SK-N-SH treated with all-trans-retinoic acid at 6 μM for 48 hours (cell line): ENCODE measurements at regions not wholly inside any gene's neighbourhood (a gene's known extent, or its start where the extent isn't known, plus 50 kb on each side); places are given as distances from the start of the nearest gene placed in this dataset.

Source experiments
- BACH2 ChIP-seq: fragments of 250-450 bp; sonication (Bioruptor Pico); IDR thresholded peaks from 2 replicates; pipeline ENCODE4 v1.9.0; 2021; ENCODE audit warnings: mild to moderate bottlenecking, borderline replicate concordance
- CREB5 ChIP-seq: fragments of 250-450 bp; sonication (Bioruptor Pico); IDR thresholded peaks from 2 replicates; pipeline ENCODE4 v1.5.1; 2020; ENCODE audit warnings: low read depth, mild to moderate bottlenecking, moderate library complexity
- ESRRG ChIP-seq: fragments of 250-450 bp; sonication (Bioruptor Pico); IDR thresholded peaks from 2 replicates; pipeline ENCODE4 v1.6.1; 2021; ENCODE audit warnings: mild to moderate bottlenecking
- ISL1 ChIP-seq: fragments of 250-450 bp; sonication (Bioruptor Pico); IDR thresholded peaks from 2 replicates; pipeline ENCODE4 v2.1.2; 2022; ENCODE audit warnings: mild to moderate bottlenecking, moderate library complexity
- PATZ1 ChIP-seq: fragments of 250-450 bp; sonication (Bioruptor Pico); IDR thresholded peaks from 2 replicates; pipeline ENCODE4 v1.8.0; 2020; ENCODE audit warnings: mild to moderate bottlenecking, moderate library complexity, borderline replicate concordance
- PPARA ChIP-seq: fragments of 250-450 bp; sonication (Bioruptor Pico); IDR thresholded peaks from 2 replicates; pipeline ENCODE4 v1.5.0; 2020; ENCODE audit warnings: mild to moderate bottlenecking, borderline replicate concordance
- RARB ChIP-seq: fragments of 250-450 bp; sonication (Bioruptor Pico); IDR thresholded peaks from 2 replicates; pipeline ENCODE4 v1.8.0; 2021; ENCODE audit warnings: mild to moderate bottlenecking, moderate library complexity
- TSHZ2 ChIP-seq: fragments of 250-450 bp; sonication (Bioruptor Pico); IDR thresholded peaks from 2 replicates; pipeline ENCODE4 v1.5.0; 2020; ENCODE audit warnings: mild to moderate bottlenecking, moderate library complexity
- ZC3H10 ChIP-seq: fragments of 250-450 bp; sonication (Bioruptor Pico); IDR thresholded peaks from 2 replicates; pipeline ENCODE4 v1.5.1; 2021; ENCODE audit warnings: mild to moderate bottlenecking, moderate library complexity
- ZFP3 ChIP-seq: fragments of 250-450 bp; sonication (Bioruptor Pico); IDR thresholded peaks from 2 replicates; pipeline ENCODE4 v1.5.0; 2020; ENCODE audit warnings: mild to moderate bottlenecking, moderate library complexity
- ZNF8 ChIP-seq: fragments of 450-650 bp; formaldehyde crosslinking; IDR thresholded peaks from 2 replicates; pipeline ENCODE4 v1.5.0; 2020; ENCODE audit warnings: mild to moderate bottlenecking, moderate library complexity

GRCh38 chr18:41828137-41828536 lies 126.9 kb upstream of the PIK3C3 start:
- TF ChIP-seq ISL1 (CRISPR knock-in tag) (no peak), ZFP3 (CRISPR knock-in tag) (no peak), PATZ1 (no peak), ESRRG (CRISPR knock-in tag) (no peak), CREB5 (CRISPR knock-in tag) (no peak), TSHZ2 (no peak), ZC3H10 (no peak), ZNF8 (no peak), RARB (CRISPR knock-in tag) (no peak), BACH2 (no peak), PPARA (CRISPR knock-in tag) (no peak)
